ENCODE measurements at regions not wholly inside any gene's neighbourhood (a gene's known extent, or its start where the extent isn't known, plus 50 kb on each side); places are given as distances from the start of the nearest gene placed in this dataset.
"Not testable (repeated sequence)": the region's sequence is repeated elsewhere in the genome, so short reads cannot be mapped to it uniquely, and the experiment has no call there.

- peaks cover 21% of the 10 kb centered on the region for H3K9me3 Mint-ChIP-seq (ENCODE audit: insufficient read depth)
- H3K27me3 ChIP-seq (replicated peaks in 1 of 4; ENCODE audit: control extremely low read depth in 1 of 4, control insufficient read depth in 3 of 4, insufficient read depth in 4 of 4, low read length in 3 of 4); H3K4me2 ChIP-seq (replicated peaks; ENCODE audit: low read depth, low read length, poor library complexity, severe bottlenecking); ATAC-seq (ENCODE audit: low read depth); H4K20me1 ChIP-seq (ENCODE audit: control insufficient read depth, insufficient read depth, low read length, poor library complexity, severe bottlenecking); H3K4me3 Mint-ChIP-seq; H3K27ac Mint-ChIP-seq; H2AFZ ChIP-seq (ENCODE audit: insufficient read depth, low read depth, low read length, poor library complexity, severe bottlenecking); H3K4me1 Mint-ChIP-seq; H3K27me3 Mint-ChIP-seq; intact Hi-C loops (cut with micrococcal nuclease); H3K79me2 ChIP-seq (ENCODE audit: control insufficient read depth, insufficient read depth, low read length); CTCF ChIA-PET; H3K9ac ChIP-seq (ENCODE audit: low read length); H3K4me3 ChIP-seq (ENCODE audit: control extremely low read depth in 1 of 5, extremely low read depth in 1 of 5, insufficient read depth in 1 of 5, low read depth in 2 of 5, low read length in 4 of 5); H3K27ac ChIP-seq (ENCODE audit: low read length in 2 of 2); DNase-seq; H3K36me3 ChIP-seq (replicated peaks in 1 of 2; ENCODE audit: control extremely low read depth in 1 of 2, control insufficient read depth in 1 of 2, extremely low read depth in 1 of 2, insufficient read depth in 2 of 2, low read length in 1 of 2); H3K4me1 ChIP-seq (ENCODE audit: control insufficient read depth in 2 of 2, insufficient read depth in 2 of 2, low read length in 2 of 2): not testable (repeated sequence)
- no CpG with 5 or more reads among the region's 2 CpGs for WGBS (ENCODE audit: insufficient coverage)
- peaks cover 6 to 20% (median 17%) of the 10 kb centered on the region in 3 donors for H3K9me3 ChIP-seq (ENCODE audit: control extremely low read depth in 1 of 3, control insufficient read depth in 2 of 3, insufficient read depth in 1 of 3, low read length in 2 of 3)
- POLR2A ChIA-PET: interaction anchor here (0.6 kb wide), 1 partner anchor 35 kb away, joined by 8 read pairs; no protein-coding TSS in a partner anchor
Observed at GRCh38 chr16:31581065-31581464, 53.4 kb downstream of the AHSP start.

- H3K4me2 ChIP-seq (replicated peaks; ENCODE audit: low read depth, low read length, poor library complexity, severe bottlenecking); DNase-seq; ATAC-seq (ENCODE audit: low read depth); H3K27me3 ChIP-seq (replicated peaks in 1 of 4; ENCODE audit: control extremely low read depth in 1 of 4, control insufficient read depth in 3 of 4, insufficient read depth in 4 of 4, low read length in 3 of 4); H3K4me1 Mint-ChIP-seq; POLR2A ChIA-PET; H4K20me1 ChIP-seq (ENCODE audit: control insufficient read depth, insufficient read depth, low read length, poor library complexity, severe bottlenecking); H3K4me3 ChIP-seq (ENCODE audit: control extremely low read depth in 1 of 5, extremely low read depth in 1 of 5, insufficient read depth in 1 of 5, low read depth in 2 of 5, low read length in 4 of 5); H3K27ac Mint-ChIP-seq; H3K27ac ChIP-seq (ENCODE audit: low read length in 2 of 2); H3K36me3 ChIP-seq (replicated peaks in 1 of 2; ENCODE audit: control extremely low read depth in 1 of 2, control insufficient read depth in 1 of 2, extremely low read depth in 1 of 2, insufficient read depth in 2 of 2, low read length in 1 of 2); H3K9ac ChIP-seq (ENCODE audit: low read length); intact Hi-C loops (cut with micrococcal nuclease); CTCF ChIA-PET; H2AFZ ChIP-seq (ENCODE audit: insufficient read depth, low read depth, low read length, poor library complexity, severe bottlenecking); H3K27me3 Mint-ChIP-seq; H3K4me3 Mint-ChIP-seq; H3K79me2 ChIP-seq (ENCODE audit: control insufficient read depth, insufficient read depth, low read length); H3K4me1 ChIP-seq (ENCODE audit: control insufficient read depth in 2 of 2, insufficient read depth in 2 of 2, low read length in 2 of 2): not testable (repeated sequence)
- H3K9me3 Mint-ChIP-seq (ENCODE audit: insufficient read depth): peaks cover 28% of the 10 kb centered on the region
- H3K9me3 ChIP-seq (ENCODE audit: control extremely low read depth in 1 of 3, control insufficient read depth in 2 of 3, insufficient read depth in 1 of 3, low read length in 2 of 3): peaks cover 7 to 44% (median 22%) of the 10 kb centered on the region in 3 donors
- WGBS (ENCODE audit: insufficient coverage): over 99% methylated on average over 8 of the region's 9 CpGs
Observed at GRCh38 chr16:31601737-31602384, 74.2 kb downstream of the AHSP start.
